HCT116 (cell line): ENCODE measurements at regions not wholly inside any gene's neighbourhood (a gene's known extent, or its start where the extent isn't known, plus 50 kb on each side); places are given as distances from the start of the nearest gene placed in this dataset.

ENCODE experiments used
- ATAC-seq: fragments of 200-7000 bp; cut with Tn5 transposase; 2 replicates; pipeline ENCODE4 v1.9.1; 2020; ENCODE audit warnings: mild to moderate bottlenecking, moderate library complexity
- BruUV-seq: library from RNA; stranded (reverse); fragments of 400-500 nt; replicated peaks from 2 replicates; lab custom pipeline; 2021; lab: Mats Ljungman, UMichigan
- CTCF ChIA-PET: fragments of 300-600 bp; sonication (Branson Sonifier 250); formaldehyde crosslinking; loops from one replicate; lab custom pipeline; 2021; ENCODE audit warnings: antibody characterized with exemption; lab: Charles Lee
- POLR2A ChIA-PET: fragments of 300-600, 350-600 bp; sonication (Branson Sonifier 250); formaldehyde crosslinking; loops from one replicate; lab custom pipeline; 2021; ENCODE audit warnings: antibody characterized with exemption; lab: Charles Lee
- RAD21 ChIA-PET, 2 experiments: fragments of 300-600 bp; sonication (Branson Sonifier 250); formaldehyde crosslinking; loops; one replicate each; lab custom pipeline; 2023; ENCODE audit warnings: low total read pairs in 2 of 2; ENCODE audit not compliant: uncharacterized antibody in 2 of 2, unreplicated experiment in 2 of 2, low non-redundant PET in 1 of 2; lab: Charles Lee
- DNase-seq: peaks from one replicate; pipeline ENCODE4 v3.0.0-alpha.2; 2010; ENCODE audit warnings: low read depth, low spot score
- H2AFZ ChIP-seq: fragments of 200-600 bp; shearing (Covaris generic), sonication (generic); 2 replicates; pipeline ENCODE4 v1.6.1; 2017; ENCODE audit warnings: low read depth, mixed run types, mixed read lengths, antibody characterized with exemption, low read length; ENCODE audit not compliant: poor library complexity, severe bottlenecking
- H3K27ac ChIP-seq: 2 replicates; pipeline ENCODE4 v1.5.1; 2012; ENCODE audit warnings: low read depth, low read length
- H3K27me3 ChIP-seq: fragments of 200-600 bp; sonication (generic); 2 replicates; pipeline ENCODE4 v1.6.1; 2016; ENCODE audit warnings: mixed run types, low read length, mixed read lengths; ENCODE audit not compliant: insufficient read depth
- H3K36me3 ChIP-seq, 2 experiments: fragments of 200-500 bp in 1 of 2; fragments of 200-600 bp in 1 of 2; sonication (Bioruptor generic) in 1 of 2; sonication (generic) in 1 of 2; 2 replicates each; pipeline versions ENCODE4 v1.5.1 to v1.6.1; 2014 to 2016; ENCODE audit warnings: low read length in 2 of 2, inconsistent platforms in 1 of 2, mixed read lengths in 1 of 2, mixed run types in 1 of 2; ENCODE audit not compliant: insufficient read depth in 2 of 2, control insufficient read depth in 1 of 2
- H3K4me1 ChIP-seq, 2 experiments: fragments of 200-600 bp in 1 of 2; sonication (generic) in 1 of 2; 2 replicates each; pipeline versions ENCODE4 v1.5.1 to v1.6.1; 2012 to 2017; ENCODE audit warnings: low read length in 2 of 2, inconsistent platforms in 1 of 2, mild to moderate bottlenecking in 1 of 2, mixed read lengths in 1 of 2, mixed run types in 1 of 2, moderate library complexity in 1 of 2; ENCODE audit not compliant: insufficient read depth in 2 of 2, control insufficient read depth in 1 of 2
- H3K4me2 ChIP-seq: fragments of 200-600 bp; sonication (generic); 2 replicates; pipeline ENCODE4 v1.6.1; 2017; ENCODE audit warnings: mixed run types, low read length, mixed read lengths
- H3K4me3 ChIP-seq, 2 experiments: fragments of 200-600 bp in 1 of 2; sonication (generic) in 1 of 2; replicated peaks in 1 of 2; 2 replicates each; pipeline ENCODE4 v1.5.1; 2011 to 2016; ENCODE audit warnings: low read length in 2 of 2, control low read depth in 1 of 2, low read depth in 1 of 2, mild to moderate bottlenecking in 1 of 2, mixed read lengths in 1 of 2, mixed run types in 1 of 2
- H3K79me2 ChIP-seq: fragments of 200-600 bp; sonication (generic); 2 replicates; pipeline ENCODE4 v1.6.1; 2017; ENCODE audit warnings: mild to moderate bottlenecking, mixed run types, low read length, moderate library complexity, mixed read lengths; ENCODE audit not compliant: insufficient read depth
- H3K9ac ChIP-seq: fragments of 200-600 bp; sonication (generic); 2 replicates; pipeline ENCODE4 v1.6.1; 2016; ENCODE audit warnings: low read length, mixed read lengths
- H3K9me2 ChIP-seq: fragments of 200-600 bp; sonication (generic), shearing (Covaris generic); 2 replicates; pipeline ENCODE4 v1.6.1; 2017; ENCODE audit warnings: mixed run types, mild to moderate bottlenecking, moderate library complexity; ENCODE audit not compliant: insufficient read depth
- H3K9me3 ChIP-seq, 2 experiments: fragments of 200-500 bp in 1 of 2; fragments of 200-600 bp in 1 of 2; sonication (Bioruptor generic) in 1 of 2; sonication (generic) in 1 of 2; 2 replicates each; pipeline ENCODE4 v1.6.1; 2014 to 2017; ENCODE audit warnings: low read length in 2 of 2, mixed read lengths in 2 of 2, inconsistent platforms in 1 of 2, low read depth in 1 of 2, mild to moderate bottlenecking in 1 of 2, mixed run types in 1 of 2, moderate library complexity in 1 of 2; ENCODE audit not compliant: control insufficient read depth in 1 of 2, insufficient read depth in 1 of 2
- H4K20me1 ChIP-seq: fragments of 200-600 bp; sonication (generic), shearing (Covaris generic); 2 replicates; pipeline ENCODE4 v1.6.1; 2017; ENCODE audit warnings: mixed run types, mild to moderate bottlenecking, moderate library complexity; ENCODE audit not compliant: insufficient read depth
- ATF3 ChIP-seq: IDR thresholded peaks from 2 replicates; pipeline ENCODE4 v1.6.1; 2012
- CBX3 ChIP-seq: IDR thresholded peaks from 2 replicates; pipeline ENCODE4 v1.6.1; 2012; ENCODE audit warnings: low read depth
- CEBPB ChIP-seq: IDR thresholded peaks from 2 replicates; pipeline ENCODE4 v1.6.1; 2012; ENCODE audit warnings: low read depth
- EGR1 ChIP-seq: IDR thresholded peaks from 2 replicates; pipeline ENCODE4 v1.6.1; 2012; ENCODE audit warnings: low read depth
- ELF1 ChIP-seq: IDR thresholded peaks from 2 replicates; pipeline ENCODE4 v1.6.1; 2012; ENCODE audit warnings: low read depth, borderline replicate concordance
- EZH2 ChIP-seq: fragments of 200-600 bp; sonication (generic); IDR thresholded peaks from 2 replicates; pipeline ENCODE4 v1.6.1; 2017; ENCODE audit warnings: antibody characterized with exemption, mixed run types
- EZH2phosphoT487 ChIP-seq: fragments of 200-600 bp; IDR thresholded peaks from 2 replicates; pipeline ENCODE4 v1.6.1; 2018; ENCODE audit warnings: antibody characterized with exemption, borderline replicate concordance
- FOSL1 ChIP-seq: IDR thresholded peaks from 2 replicates; pipeline ENCODE4 v1.6.1; 2012; ENCODE audit warnings: low read depth
- RAD21 ChIP-seq: IDR thresholded peaks from 2 replicates; pipeline ENCODE4 v1.6.1; 2012; ENCODE audit warnings: low read depth, mild to moderate bottlenecking
- REST ChIP-seq: IDR thresholded peaks from 2 replicates; pipeline ENCODE4 v1.6.1; 2012; ENCODE audit warnings: low read depth
- SIN3A ChIP-seq: IDR thresholded peaks from 2 replicates; pipeline ENCODE4 v1.6.1; 2012; ENCODE audit warnings: low read depth
- SP1 ChIP-seq: IDR thresholded peaks from 2 replicates; pipeline ENCODE4 v1.6.1; 2012; ENCODE audit warnings: low read depth
- SRF ChIP-seq: IDR thresholded peaks from 2 replicates; pipeline ENCODE4 v1.6.1; 2012; ENCODE audit warnings: low read depth
- ZBTB33 ChIP-seq: IDR thresholded peaks from 2 replicates; pipeline ENCODE4 v1.6.1; 2011; ENCODE audit warnings: mild to moderate bottlenecking, low read length, moderate library complexity; ENCODE audit not compliant: insufficient replicate concordance; ENCODE audit errors: extremely low read depth
- intact Hi-C: fragments of 100-400 bp; cut with micrococcal nuclease; formaldehyde crosslinking; loops from 2 replicates; pipeline ENCODE4 v1.10.0; 2022

GRCh38 chrX:45348296-45348695 is 147.6 kb upstream of the DIPK2B start:
- H3K27me3 ChIP-seq = no peaks in the 10 kb centered on the region
- no TSS peak for BruUV-seq
- RAD21 ChIA-PET = no interaction called here
- H2AFZ ChIP-seq = no peak overlapping the region
- DNase-seq = no peak
- H3K79me2 ChIP-seq = no peaks in the 10 kb centered on the region
- H4K20me1 ChIP-seq = no peaks in the 10 kb centered on the region
- H3K9me2 ChIP-seq = no peaks in the 10 kb centered on the region
- H3K4me3 ChIP-seq = no peak overlapping the region
- H3K27ac ChIP-seq = no peak overlapping the region
- H3K4me1 ChIP-seq = no peaks in the 10 kb centered on the region
- POLR2A ChIA-PET = no interaction called here
- H3K4me2 ChIP-seq = no peak overlapping the region
- H3K36me3 ChIP-seq = no peaks in the 10 kb centered on the region
- CTCF ChIA-PET = no interaction called here
- H3K9me3 ChIP-seq = no peaks in the 10 kb centered on the region
- no peak for TF ChIP-seq SIN3A
- TF ChIP-seq RAD21 = no peak
- no peak for TF ChIP-seq FOSL1
- no peak for TF ChIP-seq CBX3
- no peak for TF ChIP-seq CEBPB
- no peak for TF ChIP-seq SRF
- TF ChIP-seq EGR1 = no peak
- TF ChIP-seq EZH2 = no peak
- intact Hi-C loops = no loop called here
- no peak overlapping the region for H3K9ac ChIP-seq
- no peak for ATAC-seq

- ChIA-PET POLR2A (no interaction called here), CTCF (no interaction called here)
- H3K9ac ChIP-seq = no peak overlapping the region
- no peaks in the 10 kb centered on the region for H3K27me3 ChIP-seq
- H3K9me3 ChIP-seq = no peaks in the 10 kb centered on the region
- ATAC-seq = no peak
- H3K27ac ChIP-seq = no peak overlapping the region
- H3K4me3 ChIP-seq = no peak overlapping the region
- H4K20me1 ChIP-seq = no peaks in the 10 kb centered on the region
- no peak for TF ChIP-seq EZH2phosphoT487
- no peak for TF ChIP-seq SP1
- no peak for TF ChIP-seq ELF1
- no peak for TF ChIP-seq ZBTB33
- TF ChIP-seq SIN3A = no peak
- TF ChIP-seq REST = no peak
- TF ChIP-seq EGR1 = no peak
- no peak for TF ChIP-seq EZH2
- no peak for TF ChIP-seq ATF3
- TF ChIP-seq FOSL1 = no peak
- TF ChIP-seq, all 23 proteins: peak for 0
- Histone ChIP-seq H3K36me3 (no peaks in the 10 kb centered on the region), H3K4me2 (no peak overlapping the region), H3K4me1 (no peaks in the 10 kb centered on the region), H2AFZ (no peak overlapping the region), H3K79me2 (no peaks in the 10 kb centered on the region), H3K9me2 (no peaks in the 10 kb centered on the region)
- BruUV-seq = no TSS peak
- RAD21 ChIA-PET = no interaction called here
- DNase-seq = no peak
- intact Hi-C loops = no loop called here
These were observed 147.2 kb upstream of the DIPK2B start for GRCh38 chrX:45347877-45348276.
